DOHH2 (cell line): ENCODE measurements at regions not wholly inside any gene's neighbourhood (a gene's known extent, or its start where the extent isn't known, plus 50 kb on each side); places are given as distances from the start of the nearest gene placed in this dataset.

Experiments used
- H3F3A ChIP-seq: fragments of 200-600 bp; sonication (generic), shearing (Covaris generic); 2 replicates; pipeline ENCODE4 v1.6.0; 2016; ENCODE audit warnings: antibody characterized with exemption, mild to moderate bottlenecking; ENCODE audit not compliant: control insufficient read depth, insufficient read depth
- H3K27ac ChIP-seq: fragments of 200-600 bp; sonication (generic); 2 replicates; pipeline ENCODE4 v1.5.1; 2014; ENCODE audit warnings: low read depth, mild to moderate bottlenecking, low read length, moderate library complexity
- H3K27me3 ChIP-seq: fragments of 200-600 bp; sonication (generic); 2 replicates; pipeline ENCODE4 v1.6.1; 2014; ENCODE audit warnings: mild to moderate bottlenecking, low read length, mixed read lengths; ENCODE audit not compliant: control insufficient read depth
- H3K36me3 ChIP-seq: fragments of 200-600 bp; sonication (generic); 2 replicates; pipeline ENCODE4 v1.6.1; 2014; ENCODE audit warnings: mild to moderate bottlenecking, low read length, moderate library complexity, mixed read lengths; ENCODE audit not compliant: control insufficient read depth
- H3K4me1 ChIP-seq: fragments of 200-600 bp; sonication (generic); 2 replicates; pipeline ENCODE4 v1.6.1; 2014; ENCODE audit warnings: mild to moderate bottlenecking, low read length, mixed read lengths; ENCODE audit not compliant: control insufficient read depth
- H3K4me2 ChIP-seq: fragments of 200-600 bp; sonication (generic); 2 replicates; pipeline ENCODE4 v1.6.0; 2014; ENCODE audit warnings: mild to moderate bottlenecking, low read length, moderate library complexity
- H3K4me3 ChIP-seq: fragments of 200-600 bp; sonication (generic); 2 replicates; pipeline ENCODE4 v1.5.1; 2014; ENCODE audit warnings: mild to moderate bottlenecking, low read length, mixed read lengths
- H3K79me2 ChIP-seq: fragments of 200-600 bp; sonication (generic); 2 replicates; pipeline ENCODE4 v1.6.1; 2014; ENCODE audit warnings: mild to moderate bottlenecking, low read length, mixed read lengths; ENCODE audit not compliant: control insufficient read depth
- H3K9me2 ChIP-seq: fragments of 200-600 bp; sonication (generic); replicated peaks from 2 replicates; pipeline ENCODE4 v1.6.1; 2014; ENCODE audit warnings: mild to moderate bottlenecking, low read length, mixed read lengths; ENCODE audit not compliant: control insufficient read depth
- H3K9me3 ChIP-seq: fragments of 200-600 bp; sonication (generic); 2 replicates; pipeline ENCODE4 v1.6.1; 2014; ENCODE audit warnings: antibody characterized with exemption, low read length, mixed read lengths; ENCODE audit not compliant: control insufficient read depth, insufficient read depth
- H4K20me1 ChIP-seq: fragments of 200-600 bp; sonication (generic); 2 replicates; pipeline ENCODE4 v1.6.0; 2014; ENCODE audit warnings: low read depth, mild to moderate bottlenecking, antibody characterized with exemption, low read length, moderate library complexity; ENCODE audit not compliant: control insufficient read depth, insufficient read depth
- EZH2phosphoT487 ChIP-seq: fragments of 200-600 bp; sonication (generic); IDR thresholded peaks from 2 replicates; pipeline ENCODE4 v1.6.1; 2017; ENCODE audit warnings: borderline replicate concordance, mild to moderate bottlenecking, antibody characterized with exemption, low read length, moderate library complexity, mixed read lengths
- TF ChIP-seq, protein P1 (sequence below): fragments of 200-600 bp; sonication (generic); IDR thresholded peaks from one replicate; pipeline ENCODE4 v1.5.1; 2014; ENCODE audit warnings: antibody characterized with exemption, mild to moderate bottlenecking, low read depth, low read length; ENCODE audit not compliant: poor library complexity, severe bottlenecking

DNA sequence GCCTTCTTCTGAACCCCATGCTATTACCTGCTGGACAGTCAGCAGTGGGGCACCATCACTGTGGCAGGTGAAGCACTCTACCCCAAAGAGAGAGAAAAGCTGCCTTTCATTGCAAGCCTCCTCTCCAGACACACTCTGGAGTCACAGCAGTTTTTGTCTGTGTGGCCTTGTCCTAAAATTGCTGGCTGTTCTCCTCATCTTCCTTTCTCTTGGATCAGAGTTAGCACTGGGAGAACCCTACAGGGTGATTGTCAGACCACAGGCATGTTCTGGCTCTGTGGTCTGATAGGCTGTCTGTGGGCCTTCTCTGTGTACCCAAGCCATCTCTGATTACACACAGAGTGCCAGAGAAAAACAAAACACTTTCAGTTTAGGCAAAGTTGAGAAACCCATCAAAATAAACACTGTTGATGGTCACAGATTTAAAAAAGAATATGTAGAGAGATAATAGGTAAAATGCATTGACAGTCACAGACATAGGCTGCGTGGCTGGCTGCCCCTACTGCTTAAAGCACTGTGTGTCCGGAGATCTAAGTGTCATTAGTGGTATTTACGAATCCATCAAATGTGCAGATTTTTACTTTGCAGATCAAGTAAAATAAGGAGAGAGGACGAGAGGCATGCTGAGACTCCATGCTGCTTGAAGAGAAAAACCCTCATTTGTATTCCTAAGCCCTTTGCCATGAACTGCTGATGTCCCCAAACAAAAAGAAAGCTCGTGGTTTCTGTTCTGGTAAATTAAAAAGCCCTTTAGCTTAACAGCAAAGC, 689.9 kb downstream of the TUSC7 start:
- peaks cover 3% of the 10 kb centered on the region for H3K4me1 ChIP-seq
- H3K4me3 ChIP-seq: no peak overlapping the region
- no peak overlapping the region for H3K4me2 ChIP-seq
- no peaks in the 10 kb centered on the region for H3K79me2 ChIP-seq
- H4K20me1 ChIP-seq: no peaks in the 10 kb centered on the region
- H3K36me3 ChIP-seq: no peaks in the 10 kb centered on the region
- H3K27me3 ChIP-seq: no peaks in the 10 kb centered on the region; the same call in 1 of the 2 replicates
- H3K9me3 ChIP-seq: no peaks in the 10 kb centered on the region
- no peaks in the 10 kb centered on the region for H3F3A ChIP-seq
- no peaks in the 10 kb centered on the region for H3K9me2 ChIP-seq
- TF ChIP-seq, protein P1, sequence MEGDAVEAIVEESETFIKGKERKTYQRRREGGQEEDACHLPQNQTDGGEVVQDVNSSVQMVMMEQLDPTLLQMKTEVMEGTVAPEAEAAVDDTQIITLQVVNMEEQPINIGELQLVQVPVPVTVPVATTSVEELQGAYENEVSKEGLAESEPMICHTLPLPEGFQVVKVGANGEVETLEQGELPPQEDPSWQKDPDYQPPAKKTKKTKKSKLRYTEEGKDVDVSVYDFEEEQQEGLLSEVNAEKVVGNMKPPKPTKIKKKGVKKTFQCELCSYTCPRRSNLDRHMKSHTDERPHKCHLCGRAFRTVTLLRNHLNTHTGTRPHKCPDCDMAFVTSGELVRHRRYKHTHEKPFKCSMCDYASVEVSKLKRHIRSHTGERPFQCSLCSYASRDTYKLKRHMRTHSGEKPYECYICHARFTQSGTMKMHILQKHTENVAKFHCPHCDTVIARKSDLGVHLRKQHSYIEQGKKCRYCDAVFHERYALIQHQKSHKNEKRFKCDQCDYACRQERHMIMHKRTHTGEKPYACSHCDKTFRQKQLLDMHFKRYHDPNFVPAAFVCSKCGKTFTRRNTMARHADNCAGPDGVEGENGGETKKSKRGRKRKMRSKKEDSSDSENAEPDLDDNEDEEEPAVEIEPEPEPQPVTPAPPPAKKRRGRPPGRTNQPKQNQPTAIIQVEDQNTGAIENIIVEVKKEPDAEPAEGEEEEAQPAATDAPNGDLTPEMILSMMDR: no peak
- no peak for TF ChIP-seq EZH2phosphoT487
- no peak overlapping the region for H3K27ac ChIP-seq

- Histone ChIP-seq H3K36me3 (no peaks in the 10 kb centered on the region), H3K4me3 (no peak overlapping the region), H3K27ac (no peak overlapping the region), H4K20me1 (no peaks in the 10 kb centered on the region), H3F3A (no peaks in the 10 kb centered on the region), H3K27me3 (no peaks in the 10 kb centered on the region; the same call in 1 of the 2 replicates), H3K9me2 (no peaks in the 10 kb centered on the region), H3K79me2 (no peaks in the 10 kb centered on the region), H3K9me3 (no peaks in the 10 kb centered on the region), H3K4me1 (peaks cover 11% of the 10 kb centered on the region), H3K4me2 (no peak overlapping the region)
- TF ChIP-seq EZH2phosphoT487: no peak
- TF ChIP-seq, protein P1: no peak
These were observed 690.7 kb downstream of the TUSC7 start for GRCh38 chr3:117400303-117400702.

- Histone ChIP-seq H3K9me3 (no peaks in the 10 kb centered on the region), H3K27ac (no peak overlapping the region), H3F3A (no peaks in the 10 kb centered on the region), H4K20me1 (no peaks in the 10 kb centered on the region), H3K79me2 (no peaks in the 10 kb centered on the region), H3K4me3 (no peak overlapping the region), H3K36me3 (no peaks in the 10 kb centered on the region), H3K4me2 (peak overlapping the region; percentile 37), H3K9me2 (no peaks in the 10 kb centered on the region), H3K27me3 (no peaks in the 10 kb centered on the region; the same call in 1 of the 2 replicates), H3K4me1 (peaks cover 15% of the 10 kb centered on the region)
- TF ChIP-seq, protein P1: no peak
- no peak for TF ChIP-seq EZH2phosphoT487
These were observed 694.6 kb downstream of the TUSC7 start for GRCh38 chr3:117404141-117404540.
